ENCODE measurements at regions not wholly inside any gene's neighbourhood (a gene's known extent, or its start where the extent isn't known, plus 50 kb on each side); places are given as distances from the start of the nearest gene placed in this dataset.
"Not testable (repeated sequence)": the region's sequence is repeated elsewhere in the genome, so short reads cannot be mapped to it uniquely, and the experiment has no call there.

- no peak for DNase-seq
Observed at GRCh38 chr18:72985686-72986085, 117.9 kb upstream of the NETO1 start.

- DNase-seq, result no peak
Observed at GRCh38 chr18:72984290-72984689, 116.5 kb upstream of the NETO1 start.

- DNase-seq, result no peak
Observed at GRCh38 chr18:72973841-72974240, 106.1 kb upstream of the NETO1 start.

- no peak for DNase-seq
Observed at GRCh38 chr18:72965616-72966015, 97.8 kb upstream of the NETO1 start.

GRCh38 chr18:72958195-72958594 is 90.4 kb upstream of the NETO1 start:
- not testable (repeated sequence) for DNase-seq

GRCh38 chr18:72948439-72948838 is 80.7 kb upstream of the NETO1 start:
- DNase-seq, result no peak

- DNase-seq, result no peak
Observed at GRCh38 chr18:72942766-72943165, 75.0 kb upstream of the NETO1 start.

- no peak for DNase-seq
Observed at GRCh38 chr18:72940986-72941385, 73.2 kb upstream of the NETO1 start.

- no peak for DNase-seq
Observed at GRCh38 chr18:72940509-72940908, 72.7 kb upstream of the NETO1 start.

GRCh38 chr18:72935744-72936143 is 68.0 kb upstream of the NETO1 start:
- no peak for DNase-seq

GRCh38 chr18:72922895-72923294 is 55.1 kb upstream of the NETO1 start:
- DNase-seq, result no peak

Data from right kidney (tissue), 1 donor.